Middle frontal gyrus (tissue), 1 donor: ENCODE measurements at regions not wholly inside any gene's neighbourhood (a gene's known extent, or its start where the extent isn't known, plus 50 kb on each side); places are given as distances from the start of the nearest gene placed in this dataset.

Experiments used
- DNase-seq: peaks from one replicate; pipeline ENCODE4 v3.0.0-alpha.2; 2015; ENCODE audit warnings: low spot score; ENCODE audit errors: extremely low spot score

GRCh38 chr19:31648347-31648746, 299.1 kb upstream of the TSHZ3 start:
- no peak for DNase-seq

DNA sequence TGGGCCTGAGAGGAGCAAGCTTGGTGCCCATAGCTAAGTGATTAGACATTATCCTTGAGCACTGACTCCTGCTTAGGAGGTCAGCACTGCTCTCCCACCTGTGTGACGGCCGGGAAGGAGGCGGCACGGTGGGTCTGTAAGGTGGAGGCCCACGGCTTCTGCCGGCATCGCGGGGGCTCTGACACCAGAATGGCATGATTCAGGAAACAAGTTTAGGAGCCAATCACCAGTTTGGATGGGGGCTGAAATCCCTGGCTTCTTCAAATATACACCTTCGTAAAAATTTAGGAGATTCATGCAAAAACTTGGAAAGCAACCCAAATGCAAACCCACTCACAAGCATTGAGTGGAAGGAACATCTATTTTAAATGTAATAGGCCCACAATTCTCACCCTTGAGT, 307.3 kb upstream of the TSHZ3 start:
- DNase-seq = no peak

DNA sequence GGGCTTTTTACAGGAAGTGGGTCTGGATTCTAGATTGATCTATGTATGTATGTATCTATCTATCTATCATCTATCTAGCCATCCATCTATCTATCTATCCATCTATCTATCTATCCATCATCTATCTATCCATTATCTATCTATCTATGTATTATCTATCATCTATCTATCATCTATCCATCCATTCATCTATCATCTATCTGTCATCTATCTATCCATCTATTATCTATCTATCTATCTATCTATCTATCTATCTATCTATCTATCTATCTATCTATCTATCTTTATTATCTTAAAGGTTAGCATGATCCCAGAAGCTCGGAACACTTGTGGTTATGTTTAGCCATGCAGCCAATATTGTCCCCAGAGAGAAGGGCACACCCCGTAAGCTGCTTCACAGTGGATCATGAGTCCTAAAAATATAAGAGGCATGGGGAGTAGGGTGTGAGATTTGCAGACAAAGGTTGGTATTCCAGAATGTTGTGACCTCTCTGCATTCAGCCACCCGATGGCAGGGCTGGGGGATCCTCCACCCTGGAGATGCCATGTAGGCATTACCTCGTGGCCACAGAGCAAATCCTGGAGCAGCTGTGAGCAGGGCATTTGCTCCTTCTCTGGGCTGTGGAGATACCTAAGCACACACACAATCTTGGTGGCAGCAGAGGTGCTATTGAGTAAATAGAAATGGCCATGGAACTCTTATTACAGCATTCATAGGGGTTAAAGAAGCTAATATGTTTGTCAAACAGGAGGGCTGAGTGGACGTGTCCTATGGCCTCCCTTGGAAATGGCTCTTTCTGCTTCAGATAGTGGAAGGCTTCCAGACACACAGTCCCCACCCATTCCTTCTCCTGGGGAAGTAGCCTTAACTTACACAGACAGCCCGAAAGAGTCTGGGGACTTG, 310.0 kb upstream of the TSHZ3 start:
- DNase-seq = no peak

DNA sequence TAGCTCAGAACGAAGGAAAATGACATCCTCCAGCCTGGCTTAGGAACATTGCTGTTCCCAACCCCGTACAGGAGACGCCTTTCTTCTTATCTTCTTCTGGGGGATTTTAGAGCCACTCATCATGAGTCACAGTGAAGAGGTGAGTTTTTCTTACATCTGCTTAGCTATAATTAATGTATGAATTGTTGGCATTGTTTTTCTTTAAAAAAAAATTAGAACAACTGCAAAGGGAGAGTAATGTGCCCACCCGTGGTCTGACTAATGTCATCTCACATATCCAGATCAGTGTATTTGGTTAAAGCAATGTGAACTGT, 310.6 kb upstream of the TSHZ3 start:
- no peak for DNase-seq

DNA sequence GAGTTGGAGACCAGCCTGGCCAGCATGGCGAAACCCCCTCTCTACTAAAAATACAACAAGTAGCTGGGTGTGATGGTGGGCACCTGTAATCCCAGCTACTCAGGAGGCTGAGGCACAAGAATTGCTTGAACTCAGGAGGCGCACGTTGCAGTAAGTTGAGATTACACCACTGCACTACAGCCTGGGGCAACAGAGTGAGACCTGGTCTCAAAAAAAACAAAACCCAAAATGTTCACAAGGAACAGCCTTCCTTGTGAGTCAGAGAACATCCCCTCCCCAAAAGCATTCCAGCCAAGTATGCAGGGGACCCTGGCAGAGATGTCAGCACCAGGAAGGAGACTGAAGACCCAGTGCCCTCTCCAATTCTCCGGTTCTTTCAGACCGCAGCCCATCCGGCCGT, 314.9 kb upstream of the TSHZ3 start:
- DNase-seq = no peak

DNA sequence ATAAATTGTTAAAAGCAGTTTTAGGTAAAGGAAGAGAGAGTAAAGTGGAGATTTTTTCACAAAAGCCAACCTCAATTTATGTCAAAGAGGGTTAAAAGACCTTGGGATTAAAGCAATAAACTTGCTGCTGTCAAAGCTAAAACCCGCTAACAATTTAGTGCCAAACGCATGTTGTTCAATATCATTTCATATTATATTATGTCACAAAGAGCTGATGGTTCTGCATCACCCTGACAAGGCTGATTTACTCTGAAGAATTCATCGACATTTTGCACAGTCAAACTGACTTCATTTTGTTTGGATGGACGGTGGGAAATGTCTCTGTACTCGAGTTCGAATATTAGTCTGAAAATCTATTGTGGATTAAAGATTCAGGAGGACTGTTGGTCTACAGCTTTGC, 315.8 kb upstream of the TSHZ3 start:
- DNase-seq = no peak

- no peak for DNase-seq
Observed at GRCh38 chr19:31666126-31666525, 316.9 kb upstream of the TSHZ3 start.

DNA sequence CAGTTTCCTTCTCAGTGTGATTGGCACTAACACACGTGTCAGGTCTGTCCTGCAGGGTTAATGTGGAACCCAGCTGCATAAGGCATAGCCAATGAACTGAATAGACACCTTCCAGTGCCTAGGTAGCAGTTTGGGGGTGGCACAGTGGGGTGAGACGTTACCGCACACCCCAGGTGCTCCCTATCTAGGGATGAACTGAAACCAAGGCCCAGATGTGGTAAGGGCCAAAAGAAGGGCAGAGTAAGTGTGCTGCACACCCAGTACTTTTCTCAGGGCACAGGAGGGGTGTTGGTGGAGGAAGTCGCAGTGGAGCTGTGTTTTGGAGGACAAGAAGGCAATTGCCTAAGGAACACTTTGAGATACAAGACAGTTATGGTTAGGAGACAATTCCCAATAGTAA, 317.9 kb upstream of the TSHZ3 start:
- no peak for DNase-seq

DNA sequence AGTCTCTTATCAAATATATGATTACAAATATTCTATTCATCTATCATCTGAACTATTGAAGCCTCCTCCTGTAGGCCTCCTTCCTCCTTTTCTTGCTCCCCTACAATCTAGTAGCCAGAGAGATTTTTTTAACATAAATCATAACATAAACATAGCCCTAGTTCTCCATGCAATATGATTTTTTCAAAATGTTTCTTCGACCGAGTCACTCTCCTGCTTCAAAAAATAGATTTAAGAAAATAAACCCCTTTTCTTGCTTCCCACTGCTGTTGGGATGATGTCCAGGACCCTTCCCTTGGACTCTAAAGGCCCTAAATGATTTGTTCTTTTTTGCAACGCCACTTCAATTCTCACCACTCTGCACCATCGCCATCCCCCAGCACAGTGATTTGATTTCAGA, 319.7 kb upstream of the TSHZ3 start:
- no peak for DNase-seq

GRCh38 chr19:31670931-31671330, 321.7 kb upstream of the TSHZ3 start:
- no peak for DNase-seq

DNA sequence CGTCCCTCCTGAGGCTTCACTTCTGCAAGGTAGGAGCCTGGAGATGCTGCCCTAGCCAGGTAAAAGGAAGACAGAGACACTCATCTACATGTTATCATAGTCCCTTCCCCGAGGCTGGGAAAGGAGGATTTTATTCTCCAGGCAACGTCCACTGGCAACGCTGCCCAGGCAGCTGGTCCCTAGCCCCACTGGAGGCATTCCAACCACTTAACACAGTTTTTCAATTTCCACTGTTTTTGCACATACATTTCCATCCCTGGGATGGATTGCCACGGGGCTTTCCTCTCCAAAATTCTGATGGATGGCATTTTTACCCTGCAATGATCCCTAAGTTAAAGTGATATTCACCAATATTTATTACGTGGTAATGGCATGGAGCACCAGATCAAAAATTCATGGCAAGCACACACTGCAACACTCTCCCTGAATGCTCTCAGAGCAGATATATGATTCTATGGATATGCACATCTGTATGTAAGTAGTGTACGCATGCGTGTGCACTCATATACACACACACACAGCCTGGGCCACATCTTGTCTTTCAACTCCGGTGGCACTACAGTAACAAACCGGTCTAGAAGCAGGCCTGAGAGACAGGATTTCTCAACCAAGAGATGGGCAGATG, 322.3 kb upstream of the TSHZ3 start:
- DNase-seq = no peak

DNA sequence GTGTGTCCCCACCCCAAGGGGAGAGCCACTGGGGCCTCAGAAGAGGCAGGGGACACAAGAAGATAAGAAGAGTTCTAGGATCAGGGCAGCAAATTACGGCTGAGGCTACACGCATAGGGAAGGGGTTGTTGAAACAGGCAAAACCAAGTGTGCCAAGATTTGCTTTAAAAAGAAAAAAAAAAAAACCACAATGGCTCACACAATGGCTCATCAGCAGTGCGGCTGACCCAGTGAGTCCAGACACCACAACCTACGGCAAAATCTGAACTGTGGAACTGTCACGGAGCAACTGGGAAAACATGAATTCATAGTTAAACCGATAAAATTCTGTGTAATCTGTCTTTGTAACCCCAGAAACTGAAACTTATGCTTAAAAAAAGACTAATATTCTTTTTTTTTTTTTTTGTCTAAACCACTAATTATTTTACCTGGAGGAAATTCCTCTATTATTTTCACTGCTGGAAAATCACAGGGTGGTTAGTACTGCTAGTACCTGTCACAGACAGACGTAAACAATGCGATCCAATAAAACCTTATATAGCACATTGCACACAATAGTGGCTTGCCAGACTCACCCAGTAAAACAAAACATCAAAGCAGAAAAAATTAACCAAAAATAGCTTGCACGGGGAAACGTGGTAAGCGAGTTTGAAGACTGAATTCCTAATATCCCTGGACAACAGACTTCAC, 325.4 kb upstream of the TSHZ3 start:
- DNase-seq = no peak

DNA sequence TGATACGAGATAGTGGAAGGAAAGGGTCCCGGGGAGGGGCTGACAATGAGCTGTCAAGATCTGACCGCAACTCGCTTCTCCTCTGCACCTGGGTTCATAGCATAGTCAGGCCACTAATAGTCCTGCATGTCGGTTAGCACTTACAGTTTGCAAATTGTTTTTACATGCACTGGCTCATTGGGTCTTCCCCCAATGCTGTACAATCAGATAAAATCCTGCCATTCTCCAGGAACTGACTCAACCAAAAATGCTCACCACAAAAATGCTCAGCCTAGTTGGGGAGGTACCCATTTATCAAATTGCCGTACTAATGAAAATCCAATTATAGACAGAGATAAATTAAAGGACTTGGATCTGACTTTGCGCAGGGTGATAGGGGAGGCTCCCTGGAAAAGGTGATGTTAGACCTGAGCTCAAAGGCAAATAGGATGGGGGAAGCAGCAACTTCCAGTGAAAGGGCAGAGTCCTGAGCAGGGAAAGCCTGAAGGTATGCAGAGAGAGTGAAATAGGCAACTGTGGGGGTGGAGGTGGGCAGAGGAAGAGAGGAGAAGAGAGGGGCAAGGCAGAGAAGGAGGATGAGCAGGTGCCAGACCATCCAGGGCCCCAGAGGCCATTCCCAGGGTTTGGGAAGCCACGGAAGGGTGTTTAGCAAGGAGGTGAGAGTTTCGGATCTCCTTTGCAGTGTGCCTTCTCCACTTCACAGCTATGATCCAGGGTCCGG, 326.1 kb upstream of the TSHZ3 start:
- DNase-seq = no peak

- DNase-seq = no peak
Observed at GRCh38 chr19:31676271-31677004, 327.2 kb upstream of the TSHZ3 start.

DNA sequence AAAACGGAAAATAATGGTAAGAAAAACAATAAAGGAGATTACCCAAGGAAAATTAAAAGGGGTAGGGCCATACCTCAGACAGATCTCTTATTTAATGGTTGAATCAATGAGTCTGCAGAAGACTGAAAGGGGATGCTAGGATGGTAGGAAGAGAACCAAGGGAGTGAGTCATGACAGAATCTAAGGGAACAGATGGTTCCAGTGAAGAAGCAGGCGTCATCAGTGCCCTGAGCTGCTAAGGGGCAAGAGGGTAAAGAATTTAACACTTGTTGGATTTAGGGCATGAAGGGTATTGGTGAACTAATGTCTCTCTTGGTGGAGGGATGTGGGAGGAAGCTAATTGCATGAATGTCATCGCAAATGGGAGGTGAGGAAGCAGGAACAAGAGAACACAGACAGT, 329.2 kb upstream of the TSHZ3 start:
- no peak for DNase-seq

GRCh38 chr19:31681121-31681520, 331.9 kb upstream of the TSHZ3 start:
- DNase-seq = no peak

DNA sequence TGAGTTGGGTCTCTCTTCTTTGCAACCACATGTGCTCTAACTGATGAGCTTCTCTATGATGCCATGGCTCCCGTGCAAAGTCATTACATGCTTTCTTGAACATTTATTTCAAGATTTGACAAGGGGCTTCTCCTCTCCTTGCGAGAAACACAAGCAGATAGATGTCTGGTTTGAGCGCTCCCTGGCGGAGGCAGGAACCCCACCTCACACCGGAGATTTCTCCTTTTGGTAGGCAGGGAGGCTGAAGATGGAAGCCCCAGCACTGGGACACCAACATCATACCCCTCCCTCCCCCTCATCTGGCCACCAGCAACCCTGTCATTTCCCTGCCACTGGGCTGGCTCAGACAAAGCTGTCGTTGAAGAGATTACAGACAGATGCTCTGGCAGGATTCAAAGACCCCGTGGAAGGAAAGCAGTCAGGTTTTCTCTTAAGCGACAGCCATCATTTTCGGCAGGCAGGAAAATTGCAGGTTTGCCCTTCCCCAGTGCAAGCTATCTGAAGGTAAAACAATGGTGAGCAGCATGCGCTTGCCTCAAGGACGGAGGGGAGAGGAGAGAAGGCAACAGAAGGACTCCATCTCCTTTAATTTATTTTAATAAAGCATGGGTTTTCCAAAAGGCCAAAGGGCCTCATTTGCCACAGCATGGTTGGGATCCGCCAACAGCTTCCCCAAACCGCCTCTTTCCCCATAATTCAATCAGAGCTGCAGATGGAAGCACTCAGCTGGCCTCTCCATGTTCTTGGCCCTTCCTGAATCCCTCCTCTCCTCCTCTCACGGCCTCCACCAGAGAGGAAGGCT, 344.1 kb upstream of the TSHZ3 start:
- DNase-seq = no peak

GRCh38 chr19:31693933-31694269, 344.7 kb upstream of the TSHZ3 start:
- DNase-seq = no peak

GRCh38 chr19:31694761-31695160, 345.5 kb upstream of the TSHZ3 start:
- DNase-seq = no peak

DNA sequence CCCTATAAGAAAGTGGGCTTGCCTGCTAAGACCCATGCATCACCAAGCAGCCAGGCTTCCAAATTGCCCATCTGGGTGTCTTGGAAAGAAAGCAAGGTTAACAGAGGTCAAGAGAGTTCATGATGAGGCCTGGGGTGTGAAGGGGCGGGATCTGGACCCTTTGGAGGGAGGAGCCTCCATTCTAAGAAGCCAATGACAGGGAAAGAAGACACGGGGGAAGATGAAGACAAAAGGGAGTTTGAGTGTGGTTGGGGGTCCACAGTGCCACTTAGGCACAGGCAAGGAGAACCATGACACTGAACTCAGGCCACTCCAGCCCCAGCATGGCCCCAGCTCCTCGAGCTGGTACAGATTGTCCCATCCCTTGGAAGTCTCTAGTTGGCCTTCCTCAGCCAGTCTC, 350.2 kb upstream of the TSHZ3 start:
- no peak for DNase-seq

DNA sequence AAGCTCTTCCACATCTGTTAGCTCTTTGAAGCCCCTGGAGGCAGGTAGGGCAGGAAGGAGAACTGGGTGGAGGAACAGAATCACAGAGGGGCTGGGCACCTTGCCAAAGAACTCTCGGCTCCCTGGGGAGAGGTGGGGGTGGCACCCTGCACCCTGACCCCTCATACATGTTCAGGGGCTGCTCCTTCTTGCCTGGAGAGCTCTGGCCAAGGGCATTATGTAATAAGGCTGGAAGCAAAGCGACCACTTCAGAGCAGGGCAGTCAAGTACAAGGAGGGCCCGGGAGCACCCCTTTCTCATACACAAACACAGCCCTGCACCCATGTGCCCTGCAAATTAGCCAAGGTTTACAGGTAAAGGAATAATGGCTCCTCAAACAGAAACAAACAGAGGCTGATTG, 351.9 kb upstream of the TSHZ3 start:
- no peak for DNase-seq
